HG02884 (cell line): ENCODE measurements at regions not wholly inside any gene's neighbourhood (a gene's known extent, or its start where the extent isn't known, plus 50 kb on each side); places are given as distances from the start of the nearest gene placed in this dataset.
A peak's percentile ranks its signal among the peaks of the same experiment; 100 is the strongest.

Experiments used
- ATAC-seq: cut with Tn5 transposase; IDR thresholded peaks from one replicate; pipeline ENCODE4 v1.9.1; 2021; ENCODE audit warnings: mild to moderate bottlenecking, moderate library complexity; ENCODE audit not compliant: unreplicated experiment

DNA sequence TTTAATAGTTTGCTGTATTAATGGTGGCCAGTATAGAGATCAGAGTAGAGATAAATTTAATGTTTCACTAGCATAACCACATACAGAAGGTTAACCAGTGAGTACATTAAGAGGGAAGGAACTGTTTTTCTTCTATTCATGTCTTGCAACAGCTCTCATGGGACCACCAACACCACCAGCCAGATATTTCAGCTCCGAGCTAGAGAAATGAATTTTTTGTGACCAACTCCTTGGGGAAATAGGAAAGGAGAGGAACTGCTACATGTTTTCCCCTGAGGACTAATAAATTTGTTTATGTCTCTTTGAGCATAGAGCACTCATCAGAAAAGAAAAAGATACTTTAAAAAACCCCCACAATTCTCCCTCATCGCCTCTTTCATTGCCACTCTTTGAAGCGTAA lies 247.5 kb downstream of the MBNL1 start:
- no peak for ATAC-seq

DNA sequence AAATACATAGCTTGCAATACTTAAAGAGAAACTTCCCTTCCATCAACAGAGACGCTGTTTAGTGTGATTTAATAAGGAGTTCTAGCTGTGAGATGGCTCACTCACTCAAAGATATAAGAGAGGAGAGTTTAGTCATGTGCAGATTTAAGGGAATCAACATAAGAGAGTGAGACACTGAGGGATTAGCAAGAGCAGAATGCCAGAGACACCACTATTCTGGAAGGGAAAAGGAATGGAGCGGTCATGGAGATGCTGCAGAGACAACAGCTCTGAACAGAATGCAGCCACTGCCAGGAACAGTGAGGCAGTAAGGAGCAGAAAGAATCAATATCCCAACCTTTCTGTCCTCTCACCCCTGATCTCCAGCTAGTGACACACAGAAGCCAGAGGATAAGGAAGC lies 248.8 kb downstream of the MBNL1 start:
- no peak for ATAC-seq

DNA sequence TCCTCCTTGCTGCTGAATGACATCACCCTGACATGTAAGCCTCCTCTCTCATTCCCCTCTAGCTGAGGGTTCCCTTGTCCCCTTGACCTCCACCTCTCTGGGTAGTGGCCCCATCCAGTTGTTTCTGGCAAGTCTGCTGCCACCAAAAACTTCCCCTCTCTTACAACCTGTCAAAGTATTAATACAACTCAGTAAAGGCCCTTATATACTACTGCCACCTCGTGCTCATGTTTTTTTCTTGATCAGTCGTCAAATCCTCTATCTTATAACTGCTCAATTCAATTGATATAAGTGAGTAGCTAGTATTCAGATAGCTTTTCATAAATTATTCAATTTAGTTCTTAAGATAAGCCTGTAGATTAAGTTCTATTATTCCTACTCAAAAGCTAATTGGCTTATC lies 249.6 kb downstream of the MBNL1 start:
- ATAC-seq: no peak

DNA sequence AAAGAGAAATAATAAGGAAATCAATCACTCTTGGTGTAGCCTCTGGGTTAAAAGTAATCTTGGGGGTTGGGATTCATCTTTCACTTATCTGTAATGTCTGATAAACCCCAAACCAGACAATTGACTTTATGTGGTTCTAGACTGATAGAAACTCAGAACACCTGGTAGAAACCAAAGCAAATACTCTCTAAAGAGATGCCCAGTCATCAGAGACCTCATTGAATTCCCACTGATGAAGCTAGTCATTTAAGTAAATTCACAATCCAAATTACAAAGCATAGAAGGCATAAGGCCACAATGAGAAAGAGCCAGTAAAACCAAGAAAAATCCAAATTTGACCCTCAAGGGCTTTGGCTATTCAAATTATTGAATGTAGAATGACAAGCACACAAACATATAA lies 250.6 kb downstream of the MBNL1 start:
- peak; percentile 67 for ATAC-seq

DNA sequence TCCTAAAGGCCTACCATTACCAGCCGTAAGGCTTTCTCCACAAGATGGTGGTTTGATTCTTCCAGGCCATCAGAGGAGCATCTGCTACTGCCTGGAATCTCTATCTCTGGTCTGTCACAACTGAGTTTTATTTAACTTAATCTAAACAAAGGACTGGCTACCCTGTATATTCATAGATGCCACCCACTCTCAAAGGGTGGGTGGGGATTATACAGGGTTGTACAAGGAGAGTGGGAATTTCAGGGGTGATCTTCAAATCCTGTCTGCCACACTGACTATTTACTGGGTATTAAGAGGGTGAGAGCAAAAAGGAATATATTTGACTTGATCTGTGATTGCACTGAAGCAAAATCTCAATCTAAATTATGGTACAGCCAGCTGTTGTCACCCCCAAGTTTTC lies 253.3 kb downstream of the MBNL1 start:
- no peak for ATAC-seq

DNA sequence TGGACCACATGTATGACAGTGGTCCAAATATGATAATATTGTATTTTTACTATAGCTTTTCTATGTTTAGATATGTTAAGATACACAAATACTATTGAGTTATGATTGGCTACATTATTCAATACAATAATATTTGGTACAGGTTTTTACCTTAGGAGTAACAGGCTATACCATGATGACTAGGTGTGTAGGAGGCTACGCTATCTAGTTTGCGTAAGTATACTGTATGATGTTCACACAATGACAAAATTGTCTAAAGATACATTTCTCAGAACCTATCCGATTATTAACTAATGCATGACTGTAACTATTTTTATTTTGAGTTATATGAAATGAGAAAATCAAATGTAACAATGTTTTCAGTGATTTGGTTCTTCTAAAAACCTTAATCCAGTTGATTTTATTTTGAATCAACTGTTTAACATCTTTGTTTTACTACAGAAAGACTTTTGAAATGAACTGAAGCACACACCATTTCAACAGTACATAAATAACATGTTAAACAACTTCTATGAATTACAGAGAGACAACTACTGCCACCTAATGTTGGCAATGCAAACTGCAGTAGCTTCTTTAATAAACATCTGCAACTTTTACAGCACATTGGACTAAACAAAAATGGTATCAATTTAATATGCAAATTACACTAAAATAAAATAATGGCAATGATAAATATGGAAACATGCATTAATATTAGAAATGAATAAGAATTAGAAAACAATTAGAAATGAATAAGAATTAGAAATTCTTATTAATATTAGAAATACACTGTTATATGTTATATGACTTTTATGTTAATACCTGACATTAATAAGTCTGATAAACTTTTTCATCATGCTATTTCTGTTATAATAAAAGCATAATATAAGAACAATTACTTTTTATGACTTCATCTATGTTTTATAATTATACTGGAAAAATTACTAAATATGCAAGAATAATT lies 255.7 kb downstream of the MBNL1 start:
- ATAC-seq: peak; percentile 52

DNA sequence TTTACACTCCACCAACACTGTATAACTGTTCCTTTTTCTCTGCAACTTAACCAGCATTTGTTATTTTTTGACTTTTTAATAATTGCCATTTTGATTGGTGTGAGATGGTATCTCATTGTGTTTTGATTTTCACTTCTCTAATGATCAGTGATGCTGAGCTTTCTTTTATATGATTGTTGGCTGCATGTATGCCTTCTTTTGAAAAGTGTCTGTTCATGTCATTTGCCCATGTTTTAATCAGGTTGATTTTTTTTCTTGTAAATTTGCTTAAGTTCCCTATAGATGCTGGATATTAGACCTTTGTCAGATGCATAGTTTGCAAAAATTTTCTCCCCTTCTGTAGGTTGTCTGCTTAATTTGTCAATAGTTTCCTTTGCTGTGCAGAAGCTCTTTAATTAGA lies 263.0 kb downstream of the MBNL1 start:
- ATAC-seq: no peak

DNA sequence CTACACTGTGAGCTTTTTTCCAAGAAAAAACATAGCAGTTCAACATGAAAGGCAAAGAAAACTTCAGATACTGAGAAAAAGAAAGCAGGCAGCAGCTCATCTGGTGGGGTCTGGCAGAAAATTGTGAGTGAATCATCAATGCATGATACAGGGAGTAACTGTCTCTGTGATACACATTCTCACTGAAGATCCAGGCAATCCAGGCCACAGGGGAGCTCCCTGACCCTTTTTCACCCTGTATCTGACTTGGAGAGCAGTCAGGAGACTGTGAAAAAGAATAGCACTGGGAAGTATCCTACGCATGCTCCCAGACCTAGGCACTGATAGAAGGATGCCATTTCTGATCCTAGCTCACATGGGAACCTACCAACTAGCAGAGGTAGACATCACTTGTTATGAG lies 269.8 kb downstream of the MBNL1 start:
- ATAC-seq: no peak

DNA sequence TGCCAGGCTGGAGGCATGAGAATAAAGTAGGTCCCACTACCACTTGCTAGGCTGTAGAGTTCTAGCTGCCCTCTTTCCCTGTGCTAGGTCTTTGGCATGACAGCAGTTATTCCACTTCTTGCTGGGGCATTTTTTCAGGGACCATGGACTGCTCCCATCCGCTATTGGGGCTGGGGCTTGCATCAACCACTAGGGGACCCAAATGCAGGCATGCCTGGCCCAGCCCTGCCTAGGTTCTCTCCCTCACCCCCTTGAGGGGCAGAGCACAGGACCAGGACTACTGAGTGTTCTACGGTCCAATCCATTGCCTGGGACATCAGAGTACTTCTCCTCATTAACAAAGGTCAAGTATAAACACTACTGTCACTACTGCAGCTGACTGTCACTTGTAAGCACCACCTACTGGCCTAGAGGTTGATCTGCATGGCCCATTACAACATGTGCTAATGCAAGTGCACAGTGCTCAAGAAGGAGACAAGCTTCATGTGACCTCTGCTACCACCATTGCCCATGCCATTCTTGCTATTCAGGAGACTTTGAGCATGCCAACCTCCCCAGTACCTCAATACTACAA lies 270.5 kb downstream of the MBNL1 start:
- ATAC-seq: no peak

DNA sequence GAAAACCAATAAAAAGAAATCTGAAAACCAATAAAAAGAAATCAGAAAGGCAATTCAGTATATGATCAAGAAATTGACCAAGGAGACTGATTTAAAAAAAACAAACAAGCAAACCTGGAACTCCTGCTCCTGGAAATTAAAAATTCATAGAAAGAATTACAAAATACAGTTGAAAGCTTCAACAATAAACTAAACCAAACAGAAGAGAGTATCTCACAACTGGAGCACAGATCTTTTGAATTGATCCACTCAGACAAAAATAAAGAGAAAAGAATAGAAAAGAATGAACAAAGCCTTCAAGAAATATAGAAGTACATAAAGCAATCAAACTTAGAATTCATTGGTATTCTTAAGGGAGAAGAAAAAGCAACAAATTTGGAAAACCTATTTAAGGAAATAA lies 271.4 kb downstream of the MBNL1 start:
- ATAC-seq: no peak

DNA sequence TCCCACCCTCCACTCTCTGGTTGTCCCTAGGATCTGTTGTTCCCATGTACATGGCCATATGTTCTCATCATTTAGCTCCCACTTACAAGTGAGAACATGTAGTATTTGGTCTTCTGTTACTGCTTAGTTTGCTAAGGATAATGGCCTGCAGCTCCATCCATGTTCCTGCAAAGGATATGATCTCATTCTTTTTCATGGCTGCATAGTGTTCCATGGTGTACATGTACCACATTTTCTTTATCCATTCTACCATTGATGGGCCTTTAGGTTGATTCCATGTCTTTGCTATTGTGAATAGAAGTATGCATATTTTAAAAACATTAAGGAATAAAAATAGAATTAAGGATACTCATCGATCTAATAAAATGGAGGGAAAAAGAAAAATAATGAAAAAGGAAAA lies 278.4 kb downstream of the MBNL1 start:
- no peak for ATAC-seq

DNA sequence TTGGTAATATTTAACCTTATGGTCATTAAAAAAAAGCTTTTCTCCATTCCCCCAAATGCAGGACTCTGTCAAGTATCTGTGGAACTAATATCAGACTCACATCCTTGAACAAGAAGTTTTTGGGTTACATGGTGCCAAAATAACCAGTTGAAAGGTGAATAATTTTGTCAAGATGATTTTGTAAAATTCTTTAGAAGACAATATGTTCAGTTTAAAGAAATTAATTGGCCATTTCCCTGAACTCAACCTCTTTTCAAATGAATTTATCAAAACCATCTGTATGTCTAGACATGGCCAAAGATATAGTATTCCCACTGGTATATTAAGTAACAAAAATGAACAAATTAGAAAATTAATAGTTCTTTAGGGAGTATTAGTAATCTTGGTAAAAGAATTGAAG lies 280.5 kb downstream of the MBNL1 start:
- ATAC-seq: no peak

DNA sequence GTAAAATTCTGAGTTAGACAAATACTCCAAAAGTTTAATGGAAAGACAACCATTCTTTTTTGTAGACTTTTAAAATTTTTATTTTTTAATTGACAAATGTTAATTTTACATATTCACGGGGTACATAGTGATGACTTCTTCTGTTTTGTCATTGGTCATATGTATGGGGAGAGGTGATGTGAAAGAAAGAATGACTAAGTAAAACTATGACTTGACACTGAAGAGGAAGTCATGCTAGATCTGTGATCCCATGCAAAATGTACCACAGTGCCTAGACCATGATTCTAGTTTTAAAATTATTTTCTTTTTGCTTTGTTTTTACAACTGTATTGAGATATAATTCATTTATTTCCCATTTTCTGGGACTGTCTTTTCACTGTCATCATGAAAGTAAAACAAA lies 281.6 kb downstream of the MBNL1 start:
- no peak for ATAC-seq

DNA sequence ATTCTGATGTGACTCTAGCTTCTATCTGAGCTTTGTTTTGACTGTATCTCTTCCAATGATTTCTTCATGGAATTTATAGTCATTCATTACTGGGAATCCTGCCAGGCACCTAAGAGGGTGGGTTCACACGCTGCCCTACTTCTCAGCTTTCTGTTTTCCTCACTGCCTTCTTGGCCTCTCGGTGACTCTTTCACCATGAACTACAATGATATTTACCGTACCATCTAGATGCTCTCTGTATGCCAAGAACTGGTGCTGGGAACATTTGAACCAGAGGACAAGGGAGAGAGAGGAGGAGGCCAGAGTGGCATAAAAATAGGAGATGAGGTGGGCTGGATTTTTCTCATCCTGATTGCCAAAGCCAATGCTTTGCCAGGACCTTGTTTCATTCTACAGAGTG lies 280.0 kb upstream of the P2RY1 start:
- no peak for ATAC-seq

DNA sequence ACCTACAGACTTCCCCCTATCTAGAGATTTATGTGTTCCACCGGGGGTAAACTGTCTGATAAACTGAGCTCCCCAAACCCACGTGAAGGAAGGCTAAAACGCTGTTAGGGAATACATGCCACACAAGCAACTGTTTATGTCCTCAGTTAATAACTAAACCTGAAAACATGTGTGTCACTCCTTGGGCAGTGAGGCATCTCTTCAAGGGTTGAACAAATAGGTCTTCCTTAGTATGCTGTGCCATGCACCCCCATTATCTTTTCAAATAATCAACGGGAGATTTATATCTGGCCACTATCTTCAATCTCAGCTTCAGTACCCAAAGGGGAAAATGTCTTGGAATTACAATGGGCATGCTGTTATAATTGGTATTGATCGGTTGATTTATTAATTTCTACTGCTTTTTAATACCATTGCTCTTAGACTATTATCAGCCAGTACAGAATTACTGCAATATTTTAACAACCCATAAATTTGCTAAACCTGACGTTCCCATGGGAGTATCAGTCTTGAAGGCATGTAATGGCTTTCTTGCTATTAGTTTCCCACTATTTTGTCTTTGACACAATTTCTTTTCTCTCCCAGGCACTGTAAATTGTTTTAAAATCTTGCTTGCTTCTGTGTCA lies 279.2 kb upstream of the P2RY1 start:
- ATAC-seq: no peak

DNA sequence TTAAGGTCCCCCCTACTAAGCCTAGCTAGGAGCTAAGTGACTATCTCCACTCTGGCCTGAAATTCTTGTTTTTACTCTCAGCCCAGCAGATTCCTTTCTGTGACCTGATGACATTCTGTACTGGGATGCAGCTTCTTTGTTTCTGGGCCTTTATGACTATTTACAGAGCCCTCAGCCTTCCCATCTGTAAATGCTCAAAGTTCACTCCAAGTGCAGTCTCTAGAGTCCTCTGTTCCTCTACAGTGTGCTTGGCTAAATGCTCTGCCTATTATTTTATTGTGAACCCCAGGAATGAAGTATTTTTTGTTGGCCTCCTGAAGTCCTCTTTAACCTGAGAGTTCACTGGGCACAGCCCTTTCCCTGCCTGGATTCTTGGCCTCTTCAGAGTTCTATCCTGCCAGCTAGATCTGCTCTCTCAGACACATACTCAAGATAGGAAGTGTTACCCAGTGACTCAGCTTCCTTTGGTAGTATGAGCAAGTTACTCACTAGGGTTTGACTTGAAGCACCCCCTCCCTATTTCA lies 278.1 kb upstream of the P2RY1 start:
- ATAC-seq: peak; percentile 71

DNA sequence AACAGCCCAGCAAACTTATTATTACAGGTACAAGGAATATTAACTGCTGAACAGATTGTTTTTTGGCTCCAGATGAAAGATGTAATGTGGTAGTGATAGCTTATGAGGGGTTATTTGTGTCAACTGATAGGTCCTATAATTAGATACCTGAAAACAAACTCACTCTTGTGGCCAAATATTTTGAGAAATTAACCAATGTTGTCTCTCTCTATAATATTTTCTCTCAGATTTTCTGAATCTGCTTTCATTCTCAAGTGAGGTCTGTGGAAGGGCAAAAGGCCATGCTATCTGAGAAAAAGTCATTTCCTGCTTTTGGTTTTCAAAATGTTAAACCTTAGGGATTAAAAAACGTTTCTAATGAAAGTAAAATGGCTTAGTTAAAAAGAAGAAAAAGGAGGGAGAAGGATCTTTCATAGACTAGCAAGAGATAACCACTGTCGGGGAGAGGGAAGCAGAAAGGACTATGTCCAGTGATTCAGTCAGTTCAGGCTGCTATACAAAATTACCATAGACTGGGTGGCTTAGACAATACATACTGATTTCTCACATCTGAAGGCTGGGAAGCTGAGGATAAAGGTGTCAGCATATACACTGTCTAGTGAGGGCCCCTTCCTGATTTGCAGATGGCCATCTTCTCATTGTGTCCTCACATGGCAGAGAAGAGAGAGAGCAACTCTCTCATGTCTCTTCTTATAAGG lies 277.5 kb upstream of the P2RY1 start:
- ATAC-seq: peak; percentile 36

DNA sequence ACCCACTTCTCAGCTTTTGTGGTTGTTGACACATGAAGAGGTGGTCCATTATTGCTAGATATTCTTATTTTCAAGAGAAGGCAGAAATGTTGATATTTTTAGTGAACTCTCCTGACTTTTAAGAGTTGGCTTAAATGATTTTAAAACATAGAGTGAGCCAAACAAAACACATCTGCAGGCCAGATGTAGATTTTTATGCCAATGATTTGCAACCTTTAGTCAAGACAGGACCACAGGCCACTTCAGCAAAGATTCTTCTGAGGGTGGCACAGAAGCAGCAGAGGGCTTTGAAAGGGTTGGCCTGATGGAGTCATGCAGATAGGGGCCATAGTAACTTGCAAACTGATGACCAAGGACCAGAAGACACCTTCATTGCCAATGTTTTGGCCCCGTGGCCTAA lies 276.5 kb upstream of the P2RY1 start:
- no peak for ATAC-seq

DNA sequence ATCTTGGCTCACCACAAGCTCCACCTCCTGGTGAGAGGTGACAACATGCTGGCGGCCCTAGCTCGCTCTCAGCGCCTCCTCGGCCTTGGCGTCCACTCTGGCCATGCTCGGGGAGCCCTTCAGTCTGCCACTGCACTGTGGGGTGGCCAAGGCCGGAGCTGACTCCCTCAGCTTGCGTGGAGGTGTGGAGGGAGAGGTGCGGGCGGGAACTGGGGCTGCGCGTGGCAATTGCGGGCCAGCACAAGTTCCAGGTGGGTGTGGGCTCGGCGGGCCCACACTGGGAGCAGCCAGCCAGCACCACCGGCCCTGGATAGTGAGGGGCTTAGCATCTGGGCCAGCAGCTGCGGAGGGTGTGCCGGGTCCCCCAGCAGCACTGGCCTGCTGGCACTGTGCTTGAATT lies 275.7 kb upstream of the P2RY1 start:
- no peak for ATAC-seq

DNA sequence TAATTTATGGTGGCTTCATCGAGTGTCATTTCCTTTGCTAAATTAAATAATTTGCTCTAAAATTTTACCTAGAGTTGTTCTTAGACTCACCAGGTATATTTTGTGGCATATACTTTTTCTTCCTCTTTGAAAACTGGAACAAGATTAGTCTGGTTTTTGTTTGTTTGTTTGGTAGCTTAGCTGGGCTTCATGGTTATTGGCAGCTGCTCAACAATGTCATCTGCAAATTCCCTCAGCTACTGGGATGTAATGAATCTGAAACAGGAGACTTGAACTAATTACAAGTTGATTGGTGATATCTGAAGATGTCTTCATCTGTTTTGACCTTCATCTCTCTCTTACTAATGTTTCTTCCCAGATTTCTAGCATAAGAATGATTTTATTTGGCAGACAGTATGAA lies 270.5 kb upstream of the P2RY1 start:
- ATAC-seq: no peak

DNA sequence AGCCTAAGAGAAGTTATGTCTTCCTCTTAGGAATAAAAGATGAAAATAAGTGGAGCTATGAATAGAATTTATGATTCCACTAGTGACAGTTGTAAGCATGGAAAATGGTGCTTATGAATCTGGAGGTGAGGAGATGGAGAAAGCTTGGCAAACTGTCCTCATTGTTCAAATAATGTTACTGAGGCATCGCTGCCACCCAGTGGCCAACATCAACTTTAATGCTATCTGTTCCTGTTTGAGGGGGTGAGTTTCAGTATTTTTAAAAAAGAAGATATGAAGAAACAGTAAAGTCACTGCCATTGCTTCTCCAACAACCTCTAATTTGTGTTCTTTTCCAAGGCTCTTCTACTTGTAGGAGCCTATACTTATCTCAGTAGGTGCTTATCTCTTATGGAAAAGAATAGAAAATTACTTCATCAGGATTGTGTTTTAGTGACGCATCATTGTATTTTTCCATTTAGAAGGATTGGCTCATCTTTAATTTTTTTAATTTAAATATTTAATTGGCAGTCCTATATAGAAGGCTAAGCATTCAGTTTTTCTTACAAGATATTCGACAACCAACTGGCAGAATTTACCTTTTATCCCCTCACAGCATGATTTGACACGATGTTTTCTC lies 260.4 kb upstream of the P2RY1 start:
- no peak for ATAC-seq
